Vagina (tissue), 2 donors: ENCODE measurements at regions not wholly inside any gene's neighbourhood (a gene's known extent, or its start where the extent isn't known, plus 50 kb on each side); places are given as distances from the start of the nearest gene placed in this dataset.

ENCODE experiments used
- CTCF ChIP-seq, 3 experiments: fragments of 450-650 bp in 2 of 3; fragments of 200-600 bp in 1 of 3; sonication (generic) in 1 of 3; IDR thresholded peaks; one replicate each; pipeline ENCODE4 v1.5.1; 2017 to 2019; ENCODE audit warnings: antibody characterized with exemption in 3 of 3, mild to moderate bottlenecking in 2 of 3, moderate library complexity in 2 of 3
- POLR2A ChIP-seq, 2 donors: fragments of 450-650 bp; IDR thresholded peaks; one replicate each; pipeline ENCODE4 v1.6.1; 2017; ENCODE audit warnings: antibody characterized with exemption in 2 of 2, mild to moderate bottlenecking in 2 of 2, moderate library complexity in 2 of 2

GRCh38 chr4:3860913-3861636 is 94.9 kb downstream of the ADRA2C start:
- TF ChIP-seq CTCF (IDR thresholded peaks at IDR 0.05): no peak
- TF ChIP-seq POLR2A (IDR thresholded peaks at IDR 0.05): no peak
